Mammary epithelial cell (primary cell): ENCODE measurements at regions not wholly inside any gene's neighbourhood (a gene's known extent, or its start where the extent isn't known, plus 50 kb on each side); places are given as distances from the start of the nearest gene placed in this dataset.

ENCODE experiments used
- EZH2 ChIP-seq: IDR thresholded peaks from 2 replicates; pipeline ENCODE4 v1.6.1; 2012; ENCODE audit warnings: low read length, inconsistent platforms, borderline replicate concordance
- TF ChIP-seq, protein P1 (sequence below), 2 donors: IDR thresholded peaks in 1 of 2; conservative IDR thresholded peaks in 1 of 2; 2 replicates each; pipeline ENCODE4 v1.5.1; 2011 to 2012; ENCODE audit warnings: inconsistent platforms in 2 of 2, low read length in 2 of 2, mild to moderate bottlenecking in 2 of 2, control low read depth in 1 of 2, low read depth in 1 of 2; ENCODE audit not compliant: insufficient read depth in 1 of 2; ENCODE audit errors: extremely low read depth in 1 of 2

DNA sequence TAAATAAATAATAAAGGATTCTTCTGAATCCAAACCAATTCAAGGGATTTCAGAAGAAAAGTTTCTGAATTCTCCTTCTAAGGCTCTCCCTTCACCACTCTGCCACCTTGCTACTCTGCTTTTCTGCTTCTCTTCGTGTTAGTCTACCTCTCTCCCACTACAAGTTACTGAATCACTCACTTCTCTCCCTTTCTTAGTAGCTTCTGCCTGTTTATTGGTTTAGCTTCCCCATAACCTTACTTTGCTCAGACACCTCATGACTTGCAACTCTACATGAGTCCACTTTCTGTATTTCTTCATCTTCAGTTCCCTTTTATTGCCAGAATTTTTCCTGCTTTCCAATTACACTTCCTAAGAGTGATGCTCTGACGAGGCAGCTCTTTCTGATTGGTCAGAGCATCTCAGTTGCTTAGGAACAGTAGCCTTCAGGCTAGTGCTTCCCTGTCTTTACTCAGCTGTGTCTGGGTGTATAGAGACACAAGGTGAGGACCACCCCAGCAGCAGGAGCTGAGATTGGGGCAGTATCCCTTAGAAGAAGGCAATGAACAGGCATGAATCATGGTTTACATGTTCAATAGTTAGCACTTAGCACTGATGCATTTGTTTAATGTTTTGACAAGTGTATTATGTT lies 144.6 kb downstream of the SLC30A10 start:
- TF ChIP-seq EZH2 = no peak
- TF ChIP-seq, protein P1, sequence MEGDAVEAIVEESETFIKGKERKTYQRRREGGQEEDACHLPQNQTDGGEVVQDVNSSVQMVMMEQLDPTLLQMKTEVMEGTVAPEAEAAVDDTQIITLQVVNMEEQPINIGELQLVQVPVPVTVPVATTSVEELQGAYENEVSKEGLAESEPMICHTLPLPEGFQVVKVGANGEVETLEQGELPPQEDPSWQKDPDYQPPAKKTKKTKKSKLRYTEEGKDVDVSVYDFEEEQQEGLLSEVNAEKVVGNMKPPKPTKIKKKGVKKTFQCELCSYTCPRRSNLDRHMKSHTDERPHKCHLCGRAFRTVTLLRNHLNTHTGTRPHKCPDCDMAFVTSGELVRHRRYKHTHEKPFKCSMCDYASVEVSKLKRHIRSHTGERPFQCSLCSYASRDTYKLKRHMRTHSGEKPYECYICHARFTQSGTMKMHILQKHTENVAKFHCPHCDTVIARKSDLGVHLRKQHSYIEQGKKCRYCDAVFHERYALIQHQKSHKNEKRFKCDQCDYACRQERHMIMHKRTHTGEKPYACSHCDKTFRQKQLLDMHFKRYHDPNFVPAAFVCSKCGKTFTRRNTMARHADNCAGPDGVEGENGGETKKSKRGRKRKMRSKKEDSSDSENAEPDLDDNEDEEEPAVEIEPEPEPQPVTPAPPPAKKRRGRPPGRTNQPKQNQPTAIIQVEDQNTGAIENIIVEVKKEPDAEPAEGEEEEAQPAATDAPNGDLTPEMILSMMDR (conservative IDR thresholded peaks at IDR 0.05 in 1 of 2, IDR thresholded peaks at IDR 0.05 in 1 of 2; ENCODE audit: extremely low read depth in 1 of 2, insufficient read depth in 1 of 2, low read depth in 1 of 2, low read length in 2 of 2) = no peak
